Tibial artery (tissue), 4 donors: ENCODE measurements at regions not wholly inside any gene's neighbourhood (a gene's known extent, or its start where the extent isn't known, plus 50 kb on each side); places are given as distances from the start of the nearest gene placed in this dataset.
"Not testable (repeated sequence)": the region's sequence is repeated elsewhere in the genome, so short reads cannot be mapped to it uniquely, and the experiment has no call there.

Source experiments
- DNase-seq, 2 donors: peaks; one replicate each; pipeline ENCODE4 v3.0.0-alpha.2; 2019
- H3K27ac ChIP-seq, 2 donors: fragments of 200-600 bp; sonication (generic) in 1 of 2; 1 replicate in 1 of 2; 2 replicates in 1 of 2; pipeline ENCODE4 v1.5.1; 2018 to 2019; ENCODE audit warnings: mild to moderate bottlenecking in 1 of 2
- H3K27me3 ChIP-seq, 2 donors: fragments of 200-600 bp; sonication (generic) in 1 of 2; one replicate each; pipeline versions ENCODE4 v1.5.1 to v1.6.0; 2016 to 2019
- H3K36me3 ChIP-seq, 3 donors: fragments of 200-600 bp; sonication (generic) in 2 of 3; one replicate each; pipeline ENCODE4 v1.5.1; 2016 to 2019; ENCODE audit warnings: mild to moderate bottlenecking in 2 of 3
- H3K4me1 ChIP-seq, 4 donors: fragments of 200-600 bp; sonication (generic) in 2 of 4; 1 replicate in 3 of 4; 2 replicates in 1 of 4; pipeline ENCODE4 v1.5.1; 2016 to 2019
- H3K4me3 ChIP-seq, 2 donors: fragments of 200-600 bp; sonication (generic) in 1 of 2; 1 replicate in 1 of 2; 2 replicates in 1 of 2; pipeline ENCODE4 v1.5.1; 2018 to 2019; ENCODE audit warnings: mild to moderate bottlenecking in 2 of 2
- H3K9me3 ChIP-seq, 3 donors: fragments of 200-600 bp; sonication (generic) in 1 of 3; one replicate each; pipeline ENCODE4 v1.5.1; 2016 to 2019
- intact Hi-C: fragments of 100-400 bp; cut with DNase I; formaldehyde crosslinking; loops from one replicate; pipeline ENCODE4 v1.15.0; 2023; ENCODE audit warnings: low total_unique reads
- TF ChIP-seq, protein P1 (sequence below), 2 experiments: fragments of 200-600 bp in 1 of 2; fragments of 450-650 bp in 1 of 2; IDR thresholded peaks; one replicate each; pipeline ENCODE4 v1.5.1; 2017 to 2019; ENCODE audit warnings: antibody characterized with exemption in 2 of 2, mild to moderate bottlenecking in 1 of 2, moderate library complexity in 1 of 2

DNA sequence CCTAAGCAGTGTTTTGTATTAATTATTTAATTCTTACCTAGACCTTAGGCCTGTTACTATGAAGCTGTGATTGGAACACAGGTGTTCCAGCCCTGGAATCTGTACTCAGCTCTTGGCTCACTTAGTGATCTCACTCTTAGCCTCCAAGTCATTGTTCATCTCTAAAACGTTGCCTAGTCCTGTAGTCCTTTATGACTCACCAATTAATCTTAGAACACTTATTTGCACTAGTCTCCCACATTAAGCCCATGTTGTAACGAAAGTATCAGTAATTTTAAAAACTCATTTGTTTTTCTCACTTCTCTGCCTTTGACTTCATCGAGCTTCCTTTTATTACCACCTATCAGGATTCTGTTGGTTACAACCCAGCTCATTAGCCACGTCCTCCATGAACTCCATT lies 1224.7 kb upstream of the TENM3 start:
- intact Hi-C loops = no loop called here

GRCh38 chr4:181018913-181019312 lies 1224.3 kb upstream of the TENM3 start:
- no peaks in the 10 kb centered on the region for H3K27me3 ChIP-seq
- TF ChIP-seq, protein P1, sequence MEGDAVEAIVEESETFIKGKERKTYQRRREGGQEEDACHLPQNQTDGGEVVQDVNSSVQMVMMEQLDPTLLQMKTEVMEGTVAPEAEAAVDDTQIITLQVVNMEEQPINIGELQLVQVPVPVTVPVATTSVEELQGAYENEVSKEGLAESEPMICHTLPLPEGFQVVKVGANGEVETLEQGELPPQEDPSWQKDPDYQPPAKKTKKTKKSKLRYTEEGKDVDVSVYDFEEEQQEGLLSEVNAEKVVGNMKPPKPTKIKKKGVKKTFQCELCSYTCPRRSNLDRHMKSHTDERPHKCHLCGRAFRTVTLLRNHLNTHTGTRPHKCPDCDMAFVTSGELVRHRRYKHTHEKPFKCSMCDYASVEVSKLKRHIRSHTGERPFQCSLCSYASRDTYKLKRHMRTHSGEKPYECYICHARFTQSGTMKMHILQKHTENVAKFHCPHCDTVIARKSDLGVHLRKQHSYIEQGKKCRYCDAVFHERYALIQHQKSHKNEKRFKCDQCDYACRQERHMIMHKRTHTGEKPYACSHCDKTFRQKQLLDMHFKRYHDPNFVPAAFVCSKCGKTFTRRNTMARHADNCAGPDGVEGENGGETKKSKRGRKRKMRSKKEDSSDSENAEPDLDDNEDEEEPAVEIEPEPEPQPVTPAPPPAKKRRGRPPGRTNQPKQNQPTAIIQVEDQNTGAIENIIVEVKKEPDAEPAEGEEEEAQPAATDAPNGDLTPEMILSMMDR (IDR thresholded peaks at IDR 0.05) = no peak
- no peak for DNase-seq
- no peak overlapping the region for H3K4me3 ChIP-seq
- no peaks in the 10 kb centered on the region for H3K36me3 ChIP-seq
- no peaks in the 10 kb centered on the region for H3K9me3 ChIP-seq
- H3K4me1 ChIP-seq = no peaks in the 10 kb centered on the region
- H3K27ac ChIP-seq = no peak overlapping the region
- intact Hi-C loops = no loop called here

More for the DNA sequence above, 1224.7 kb upstream of the TENM3 start:
- Histone ChIP-seq H3K36me3 (no peaks in the 10 kb centered on the region), H3K27ac (no peak overlapping the region), H3K27me3 (no peaks in the 10 kb centered on the region), H3K4me1 (no peaks in the 10 kb centered on the region), H3K4me3 (no peak overlapping the region), H3K9me3 (no peaks in the 10 kb centered on the region)
- no peak for DNase-seq
- TF ChIP-seq, protein P1 (IDR thresholded peaks at IDR 0.05) = no peak

- H3K9me3 ChIP-seq = no peaks in the 10 kb centered on the region
- TF ChIP-seq, protein P1 (IDR thresholded peaks at IDR 0.05) = no peak
- no peaks in the 10 kb centered on the region for H3K4me1 ChIP-seq
- H3K36me3 ChIP-seq = no peaks in the 10 kb centered on the region
- H3K27me3 ChIP-seq = no peaks in the 10 kb centered on the region
- H3K27ac ChIP-seq = no peak overlapping the region
- no peak overlapping the region for H3K4me3 ChIP-seq
- no peak for DNase-seq
- intact Hi-C loops = no loop called here
These were observed 1222.7 kb upstream of the TENM3 start for GRCh38 chr4:181020456-181020855.

GRCh38 chr4:181021213-181021612 lies 1222.0 kb upstream of the TENM3 start:
- Histone ChIP-seq H3K4me3 (no peak overlapping the region), H3K36me3 (no peaks in the 10 kb centered on the region), H3K27me3 (no peaks in the 10 kb centered on the region), H3K9me3 (no peaks in the 10 kb centered on the region), H3K27ac (no peak overlapping the region), H3K4me1 (no peaks in the 10 kb centered on the region)
- TF ChIP-seq, protein P1 (IDR thresholded peaks at IDR 0.05) = no peak
- no peak for DNase-seq
- intact Hi-C loops = no loop called here

GRCh38 chr4:181030135-181030921 lies 1212.9 kb upstream of the TENM3 start:
- H3K36me3 ChIP-seq, intact Hi-C loops, H3K4me3 ChIP-seq, H3K4me1 ChIP-seq, H3K27ac ChIP-seq, H3K9me3 ChIP-seq, H3K27me3 ChIP-seq: not testable (repeated sequence)
- DNase-seq = peak; percentile 65 to 73

- Histone ChIP-seq H3K27ac (no peak overlapping the region), H3K9me3 (no peaks in the 10 kb centered on the region), H3K27me3 (no peaks in the 10 kb centered on the region), H3K36me3 (no peaks in the 10 kb centered on the region), H3K4me3 (no peak overlapping the region), H3K4me1 (no peaks in the 10 kb centered on the region)
- intact Hi-C loops = no loop called here
- TF ChIP-seq, protein P1 (IDR thresholded peaks at IDR 0.05) = no peak
- no peak for DNase-seq
These were observed 1212.2 kb upstream of the TENM3 start for GRCh38 chr4:181030961-181031360.
